HG03175 (cell line): ENCODE measurements at regions not wholly inside any gene's neighbourhood (a gene's known extent, or its start where the extent isn't known, plus 50 kb on each side); places are given as distances from the start of the nearest gene placed in this dataset.
"Not testable (repeated sequence)": the region's sequence is repeated elsewhere in the genome, so short reads cannot be mapped to it uniquely, and the experiment has no call there.

Experiments used
- ATAC-seq: cut with Tn5 transposase; IDR thresholded peaks from one replicate; pipeline ENCODE4 v1.9.1; 2021; ENCODE audit warnings: mild to moderate bottlenecking, moderate library complexity; ENCODE audit not compliant: unreplicated experiment

DNA sequence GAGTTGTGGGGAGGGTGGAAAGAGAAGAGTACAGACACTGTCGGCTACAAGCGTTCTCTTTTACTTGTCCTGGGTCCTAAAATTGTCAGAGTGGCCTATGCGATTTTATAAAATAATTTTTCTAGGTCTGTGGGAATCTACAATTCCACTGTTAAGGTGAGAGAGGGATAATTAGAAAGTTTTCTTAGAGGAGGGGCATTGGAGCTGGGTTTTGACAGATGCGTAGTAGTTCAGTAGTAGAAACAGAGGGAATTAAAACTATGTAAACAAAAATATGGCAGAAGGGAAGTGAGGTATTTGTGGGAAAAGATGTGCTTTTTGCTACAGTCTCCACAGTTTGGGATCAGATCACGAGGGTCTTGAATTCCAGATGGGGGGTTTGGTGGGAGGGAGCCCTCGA is 129.1 kb upstream of the SHB start:
- no peak for ATAC-seq

DNA sequence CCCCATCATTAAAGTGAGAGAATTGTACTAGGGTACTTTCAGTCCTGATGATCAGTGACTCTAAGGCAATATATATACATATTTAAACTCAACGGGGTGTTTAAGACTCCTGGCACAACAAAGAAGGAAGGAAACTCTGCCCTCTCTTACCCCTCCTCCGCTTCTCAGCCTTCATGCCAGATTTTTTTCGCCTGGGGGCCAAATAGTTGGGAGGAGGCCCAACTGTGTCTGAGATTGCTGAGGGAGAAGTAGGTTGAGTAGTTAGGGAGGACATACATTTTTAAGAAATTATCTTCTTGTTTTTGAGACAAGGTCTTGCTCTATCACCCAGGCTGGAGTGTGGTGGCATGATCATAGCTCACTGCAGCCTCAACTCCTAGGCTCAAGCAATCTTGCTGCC is 127.7 kb upstream of the SHB start:
- no peak for ATAC-seq

DNA sequence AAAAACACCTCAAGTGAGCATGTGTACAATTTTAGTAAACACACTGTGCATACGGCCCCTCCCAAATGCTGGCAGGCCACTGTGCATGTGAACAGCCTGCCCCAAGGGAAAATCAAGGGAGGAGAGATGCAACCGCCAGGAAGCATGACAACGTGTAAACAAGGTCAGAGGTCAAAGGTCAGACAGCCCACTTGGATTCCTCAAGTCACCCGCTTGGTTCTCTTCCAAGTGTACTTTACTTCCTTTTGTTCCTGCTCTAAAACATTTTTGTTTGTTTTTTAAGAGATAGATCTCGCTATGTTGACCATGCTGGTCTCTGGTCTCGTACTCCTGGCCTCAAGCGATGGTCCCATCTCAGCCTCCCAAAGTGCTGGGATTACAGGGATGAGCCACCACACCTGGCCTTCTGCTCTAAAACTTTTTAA is 126.7 kb upstream of the SHB start:
- ATAC-seq: no peak

DNA sequence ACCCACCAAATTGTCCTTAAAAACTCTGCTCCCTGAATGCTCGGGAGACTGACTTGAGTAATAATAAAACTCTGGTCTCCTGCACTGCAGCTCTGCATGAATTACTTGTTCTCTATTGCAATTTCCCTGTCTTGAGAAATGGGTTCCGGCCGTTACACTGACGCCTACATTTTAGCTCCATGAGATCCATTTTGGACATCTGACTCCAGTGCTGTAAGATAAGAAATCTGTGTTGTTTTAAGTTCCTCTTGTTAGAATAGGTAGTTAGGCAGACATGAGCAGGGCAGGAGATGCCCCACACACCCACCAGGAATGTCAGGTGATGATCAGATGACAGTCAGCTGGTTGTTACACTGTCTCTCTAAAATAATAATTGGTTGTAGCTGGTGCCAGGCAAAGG is 125.8 kb upstream of the SHB start:
- no peak for ATAC-seq

DNA sequence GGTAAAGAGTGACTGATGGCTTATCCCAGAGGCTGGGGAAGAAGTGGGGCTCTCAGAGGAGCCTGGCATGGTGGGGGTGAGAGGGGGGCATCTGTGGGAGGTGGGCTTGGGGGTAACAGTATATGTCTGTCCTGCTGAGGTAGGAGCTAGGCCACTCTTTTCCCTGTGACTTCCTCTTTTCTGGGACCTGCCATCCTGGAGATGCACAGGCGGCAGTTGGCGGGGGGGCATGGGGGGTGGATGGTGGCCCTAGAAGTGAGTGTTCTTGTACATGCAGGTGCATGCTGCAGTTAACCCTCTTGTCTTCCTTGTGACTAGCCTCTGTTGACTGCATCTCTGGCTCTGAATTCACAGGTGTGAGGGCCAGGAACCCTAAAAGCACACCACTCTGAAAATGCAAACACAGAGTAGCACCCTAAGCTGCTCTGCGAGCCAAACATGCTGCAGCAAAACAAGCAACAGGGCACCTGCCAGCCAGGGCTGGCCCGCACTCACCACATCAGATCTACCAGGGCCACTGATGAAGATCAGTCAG is 123.8 kb upstream of the SHB start:
- ATAC-seq: no peak

DNA sequence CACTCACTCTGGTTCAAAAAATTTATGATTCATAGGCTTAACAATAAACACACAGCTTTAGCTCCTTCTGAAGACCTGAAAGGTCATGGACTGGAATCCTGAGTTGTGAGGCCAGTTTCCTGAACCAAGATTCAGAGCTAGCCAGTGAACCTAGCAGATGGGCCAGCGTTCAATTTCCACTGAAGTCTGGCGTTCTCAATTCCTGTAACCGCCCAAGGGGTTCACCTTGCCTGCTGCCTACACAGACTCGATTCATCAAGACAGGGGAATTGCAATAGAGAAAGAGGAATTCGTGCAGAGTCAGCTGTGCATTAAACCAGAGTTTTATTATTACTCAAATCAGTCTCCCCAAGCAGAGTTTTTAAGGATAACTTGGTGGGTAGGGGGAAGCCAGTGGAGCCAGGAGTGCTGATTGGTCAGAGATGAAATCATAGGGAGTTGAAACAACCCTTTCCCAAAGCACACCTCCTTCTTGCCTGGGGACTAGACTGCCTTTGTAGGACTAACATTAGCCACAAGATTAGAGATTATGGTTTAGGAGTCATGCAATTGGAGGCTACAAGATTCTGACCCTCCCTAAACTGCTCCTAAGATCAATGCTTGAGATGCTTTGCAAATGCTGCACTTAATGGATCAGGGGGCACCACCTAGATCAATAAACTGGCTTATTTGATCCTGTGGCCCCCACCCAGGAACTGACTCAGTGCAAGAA is 117.5 kb upstream of the SHB start:
- ATAC-seq: no peak

DNA sequence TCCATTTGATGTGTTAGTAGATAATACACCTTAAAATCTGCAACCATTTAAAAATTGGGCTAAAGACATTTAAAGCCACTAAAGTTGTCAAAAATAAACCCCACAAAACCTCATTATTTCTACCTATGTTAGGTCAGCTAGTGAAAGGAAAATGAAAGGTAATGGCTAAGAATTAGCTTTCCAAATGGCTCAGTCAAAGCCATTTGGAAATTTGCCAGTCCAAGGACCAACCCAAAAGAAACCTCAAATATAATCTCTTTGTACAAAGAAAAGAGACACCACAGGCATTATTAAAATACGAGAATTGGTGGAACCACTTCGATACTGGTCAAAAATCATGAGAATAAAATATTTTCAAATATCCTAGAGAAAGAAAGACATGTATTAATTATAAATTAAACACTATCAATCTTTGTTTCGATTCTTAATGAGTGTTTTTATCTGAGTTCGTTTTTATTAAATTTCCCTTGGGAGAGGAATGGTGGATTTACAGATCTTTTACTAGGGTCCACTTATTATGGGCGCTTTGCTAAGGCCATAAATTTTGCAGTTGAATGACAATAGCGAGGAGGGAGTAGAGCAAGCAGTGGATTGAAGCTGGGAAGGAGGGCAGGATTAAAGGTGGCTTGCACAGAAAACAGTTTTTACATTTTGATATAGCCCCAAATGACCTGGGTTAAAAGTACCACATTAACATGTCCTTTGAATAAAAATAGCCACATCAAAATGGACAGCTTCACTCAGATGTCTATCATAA is 116.8 kb upstream of the SHB start:
- no peak for ATAC-seq

DNA sequence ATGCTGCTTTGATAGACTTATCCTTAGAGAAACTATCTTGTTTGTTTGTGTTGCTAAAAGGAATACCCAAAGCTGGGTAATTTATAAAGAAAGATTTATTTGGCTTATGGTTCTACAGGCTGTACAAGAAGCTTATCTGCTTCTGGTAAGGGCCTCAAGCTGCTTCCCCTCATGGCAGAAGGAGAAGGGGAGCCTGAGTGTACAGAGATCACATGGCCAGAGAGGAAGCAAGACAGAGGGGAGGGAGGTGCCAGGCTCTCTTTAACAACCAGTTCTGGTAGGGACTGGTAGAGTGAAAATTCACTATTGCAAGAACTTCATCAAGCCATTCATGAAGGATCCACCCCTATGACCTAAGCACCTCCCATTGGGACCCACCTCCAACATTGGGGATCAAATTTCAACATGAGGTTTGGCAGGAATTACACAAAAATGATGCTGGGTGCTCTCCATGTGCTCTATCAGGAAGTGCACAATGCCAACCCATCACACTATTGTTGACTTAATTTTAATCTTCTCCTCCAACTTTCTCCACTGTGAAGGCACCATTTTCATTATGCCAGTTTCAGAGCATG is 115.1 kb upstream of the SHB start:
- no peak for ATAC-seq

DNA sequence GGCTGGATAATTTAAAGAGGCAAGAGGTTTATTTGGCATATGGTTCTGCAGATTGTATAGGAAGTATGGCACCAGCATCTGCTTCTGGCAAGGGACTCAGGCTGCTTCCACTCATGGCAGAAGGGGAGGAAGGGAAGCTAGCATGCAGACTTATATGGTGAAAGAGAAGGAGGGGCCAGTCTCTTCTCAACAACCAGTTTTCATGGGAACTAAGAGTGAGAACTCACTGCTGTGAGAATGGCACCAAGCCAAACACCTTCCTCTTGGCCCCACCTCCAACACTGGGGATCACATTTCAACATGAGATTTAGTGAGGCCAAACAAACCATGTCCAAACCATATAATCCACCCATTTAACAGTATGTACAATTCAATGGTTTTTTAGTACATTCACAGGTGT is 113.3 kb upstream of the SHB start:
- no peak for ATAC-seq

DNA sequence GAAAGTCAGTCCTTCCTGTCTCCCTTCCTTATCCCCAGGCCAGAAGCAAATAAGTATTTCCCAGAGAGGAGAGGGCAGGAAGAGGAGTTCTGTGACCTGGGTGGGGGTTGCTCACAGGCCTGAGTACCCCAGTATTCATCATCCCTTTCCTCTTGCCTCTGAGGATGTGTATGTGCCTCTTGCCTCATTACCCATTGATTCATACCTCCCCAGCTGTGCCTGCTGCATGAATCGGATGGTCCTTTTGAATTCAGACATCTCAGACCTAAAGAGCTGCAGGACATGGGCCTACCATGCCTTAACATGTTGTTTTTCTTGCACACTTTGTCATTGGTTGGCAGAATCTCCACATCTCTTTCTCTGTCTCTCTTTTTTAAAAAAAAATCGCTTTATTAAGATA is 112.8 kb upstream of the SHB start:
- no peak for ATAC-seq

DNA sequence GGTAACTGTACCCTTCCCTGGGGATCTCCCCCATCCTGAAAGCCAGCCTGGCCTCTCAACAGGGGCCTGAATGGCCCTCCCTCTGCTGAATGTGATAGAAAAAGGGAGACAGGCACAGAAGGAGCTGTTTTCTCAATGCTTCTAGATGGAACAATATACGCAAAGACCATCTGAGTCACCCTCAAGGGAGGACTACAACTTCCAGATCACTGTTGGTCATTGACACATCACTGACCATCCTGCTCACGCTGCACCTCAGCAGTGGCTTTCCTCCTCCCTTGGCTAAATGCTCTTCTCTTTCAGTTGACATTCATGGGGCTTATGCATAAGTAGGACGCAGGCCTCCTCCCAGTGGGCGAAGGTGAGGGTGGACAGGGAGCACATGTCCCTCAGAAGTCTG is 112.2 kb upstream of the SHB start:
- no peak for ATAC-seq

DNA sequence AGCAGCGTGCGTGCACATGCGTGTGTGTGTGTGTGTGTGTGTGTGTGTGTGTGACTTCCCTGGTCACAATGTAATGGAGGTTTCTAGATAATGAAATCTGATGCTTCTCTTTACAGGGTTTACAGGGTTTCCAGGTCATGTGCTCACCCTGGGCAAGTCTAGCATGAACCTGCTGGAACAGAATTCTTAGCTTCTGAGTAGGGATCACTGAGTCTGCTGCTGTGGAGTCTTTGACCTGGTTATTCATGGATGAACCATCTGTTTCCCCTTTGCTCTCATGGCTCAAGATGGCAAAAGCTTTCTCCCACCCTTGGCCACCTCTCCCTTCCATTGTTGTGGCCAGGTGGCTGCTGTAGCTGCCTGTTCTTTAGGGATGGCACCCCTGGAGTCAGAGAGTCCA is 111.6 kb upstream of the SHB start:
- no peak for ATAC-seq

DNA sequence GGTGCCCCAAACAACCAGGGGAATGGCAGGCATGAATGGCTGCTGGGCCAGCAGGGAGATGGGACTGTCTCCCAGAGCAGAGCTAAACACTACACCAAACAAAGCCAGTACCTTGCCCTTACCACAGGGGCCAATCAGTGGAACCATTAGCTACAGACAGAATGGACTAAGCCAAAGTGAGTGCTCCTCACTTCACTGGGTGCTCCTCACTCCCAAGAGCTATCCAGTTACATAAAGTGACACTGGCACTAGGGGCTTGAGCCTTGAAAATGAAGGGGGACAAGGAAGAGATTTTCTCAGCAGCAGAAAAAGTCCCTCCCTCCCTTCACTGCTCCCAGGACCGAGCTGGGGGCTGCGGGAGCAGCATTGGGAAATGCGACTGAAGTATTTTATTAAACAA is 110.9 kb upstream of the SHB start:
- ATAC-seq: no peak

DNA sequence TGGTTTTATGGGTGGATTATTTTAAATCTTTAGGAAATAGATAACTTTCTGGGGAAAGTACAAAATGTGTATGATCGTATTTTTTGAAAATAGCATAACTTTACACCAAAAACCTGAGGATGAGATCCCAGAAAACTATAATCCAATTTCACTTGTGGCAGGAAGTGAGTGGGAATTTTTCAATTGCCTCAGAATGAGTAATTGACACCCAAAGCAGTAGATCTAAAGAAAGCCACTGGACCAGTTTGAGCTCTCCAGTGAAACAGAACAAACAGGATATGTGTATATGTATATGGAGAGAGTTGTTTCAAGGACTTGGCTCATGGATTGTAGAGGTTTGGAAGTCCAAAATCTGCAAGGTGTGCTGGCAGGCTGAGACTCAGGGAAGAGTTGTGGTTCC is 109.2 kb upstream of the SHB start:
- ATAC-seq: no peak

DNA sequence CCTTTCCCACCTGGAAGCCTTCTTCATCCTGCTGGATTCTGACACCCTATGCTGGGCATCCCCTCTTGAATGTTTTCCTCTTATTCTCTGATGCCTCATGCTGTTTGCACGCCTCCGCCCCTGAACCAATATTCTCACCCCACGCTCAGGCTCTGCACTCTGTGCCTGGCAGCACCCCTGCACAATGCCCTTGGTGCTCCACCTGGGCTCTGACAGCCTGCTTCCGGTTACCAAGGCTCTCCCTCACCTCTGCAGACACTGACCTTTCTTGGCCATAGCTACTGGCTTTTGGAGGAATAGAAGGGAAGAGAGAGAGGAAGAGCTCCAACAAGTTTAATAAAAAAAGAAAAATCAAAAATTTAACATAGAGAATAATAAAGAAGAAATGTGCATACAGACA is 108.7 kb upstream of the SHB start:
- no peak for ATAC-seq

DNA sequence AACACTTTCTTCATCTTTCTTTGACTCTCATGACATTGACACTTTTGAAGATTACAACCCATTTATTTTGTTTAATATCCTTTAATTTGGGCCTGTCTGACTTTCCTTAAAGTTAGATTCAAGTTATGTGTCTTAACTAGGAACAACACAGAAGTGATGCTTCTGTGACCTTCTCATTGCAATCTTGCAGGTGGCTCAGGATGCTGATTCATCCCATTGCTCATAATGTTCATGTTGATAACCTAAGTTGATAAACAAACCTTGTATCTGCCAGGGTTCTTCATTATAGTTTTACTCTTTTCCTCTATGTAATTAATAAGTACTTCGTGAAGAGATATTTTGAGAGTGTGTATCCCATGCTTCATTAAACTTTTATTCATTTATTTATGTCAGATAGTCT is 107.2 kb upstream of the SHB start:
- ATAC-seq: no peak

DNA sequence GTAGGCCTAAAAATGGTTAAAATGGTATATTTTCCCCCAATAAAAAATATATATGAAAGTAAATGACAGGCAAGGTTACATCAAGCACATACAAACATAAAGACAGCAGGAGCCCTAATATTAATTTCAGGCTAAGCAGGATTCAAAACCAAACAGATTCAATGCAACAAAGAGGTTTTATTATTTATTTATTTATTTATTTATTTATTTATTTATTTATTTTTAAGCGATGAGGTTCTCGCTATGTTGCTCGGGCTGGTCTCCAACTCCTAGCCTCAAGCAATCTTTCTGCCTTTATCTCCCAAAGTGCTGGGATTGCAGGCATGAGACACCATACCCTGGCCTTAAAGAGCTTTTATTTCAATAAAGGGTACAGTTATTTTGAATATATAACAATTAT is 106.4 kb upstream of the SHB start:
- no peak for ATAC-seq

DNA sequence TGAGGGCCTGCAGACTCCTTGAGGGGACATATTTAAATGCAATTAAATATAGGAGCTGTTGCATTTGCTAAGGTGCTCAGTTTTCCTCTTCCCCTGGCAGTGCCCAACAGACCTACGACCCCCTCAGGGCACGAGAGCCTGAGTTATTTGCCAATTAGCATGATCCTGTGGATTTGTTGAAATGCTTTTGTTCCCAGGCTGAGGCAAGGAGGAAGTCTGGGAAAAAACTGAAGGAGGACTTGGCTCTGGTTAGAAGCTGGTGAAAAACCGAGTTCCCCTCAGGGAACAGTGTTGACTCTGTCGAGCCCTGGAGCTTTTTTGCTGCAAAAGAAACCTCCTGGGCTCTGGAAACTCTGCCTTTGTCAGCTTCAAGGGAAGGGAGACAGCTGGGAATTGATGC is 103.6 kb upstream of the SHB start:
- no peak for ATAC-seq

DNA sequence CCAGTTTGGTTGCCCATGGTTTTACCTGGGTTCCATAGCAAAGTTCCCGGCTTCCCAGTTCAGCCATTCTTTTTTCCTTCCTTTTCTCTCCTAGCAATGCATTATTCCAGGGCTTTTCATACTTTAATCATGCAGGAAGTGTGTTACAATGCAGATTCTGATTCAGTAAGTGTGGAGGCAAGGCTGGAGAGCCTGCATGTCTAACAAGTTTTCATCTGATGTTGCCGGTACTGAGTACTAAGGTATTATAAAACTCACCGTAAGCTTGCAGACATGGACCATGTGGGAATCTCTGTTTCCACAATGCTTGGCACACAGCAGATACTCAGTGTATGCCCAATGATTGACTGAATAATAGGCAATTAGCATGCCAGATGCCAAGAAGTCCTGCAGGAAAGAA is 102.9 kb upstream of the SHB start:
- no peak for ATAC-seq

DNA sequence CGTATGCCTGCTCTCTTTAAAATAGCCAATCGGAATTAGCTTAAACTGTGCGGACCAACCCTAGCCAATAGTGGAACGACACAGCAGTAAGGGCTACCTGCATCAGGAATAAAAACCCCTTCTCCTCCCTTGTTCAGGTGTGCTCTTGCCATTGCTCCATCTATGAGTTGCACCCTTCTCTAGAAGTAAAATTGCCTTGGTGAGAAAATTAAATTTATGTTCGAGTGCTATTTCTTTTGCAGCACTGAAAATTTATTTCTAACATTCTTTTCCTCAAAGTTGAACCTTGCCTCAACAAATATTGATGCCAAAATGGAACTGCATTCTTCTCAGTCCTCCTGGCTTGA is 102.5 kb upstream of the SHB start:
- ATAC-seq: no peak

DNA sequence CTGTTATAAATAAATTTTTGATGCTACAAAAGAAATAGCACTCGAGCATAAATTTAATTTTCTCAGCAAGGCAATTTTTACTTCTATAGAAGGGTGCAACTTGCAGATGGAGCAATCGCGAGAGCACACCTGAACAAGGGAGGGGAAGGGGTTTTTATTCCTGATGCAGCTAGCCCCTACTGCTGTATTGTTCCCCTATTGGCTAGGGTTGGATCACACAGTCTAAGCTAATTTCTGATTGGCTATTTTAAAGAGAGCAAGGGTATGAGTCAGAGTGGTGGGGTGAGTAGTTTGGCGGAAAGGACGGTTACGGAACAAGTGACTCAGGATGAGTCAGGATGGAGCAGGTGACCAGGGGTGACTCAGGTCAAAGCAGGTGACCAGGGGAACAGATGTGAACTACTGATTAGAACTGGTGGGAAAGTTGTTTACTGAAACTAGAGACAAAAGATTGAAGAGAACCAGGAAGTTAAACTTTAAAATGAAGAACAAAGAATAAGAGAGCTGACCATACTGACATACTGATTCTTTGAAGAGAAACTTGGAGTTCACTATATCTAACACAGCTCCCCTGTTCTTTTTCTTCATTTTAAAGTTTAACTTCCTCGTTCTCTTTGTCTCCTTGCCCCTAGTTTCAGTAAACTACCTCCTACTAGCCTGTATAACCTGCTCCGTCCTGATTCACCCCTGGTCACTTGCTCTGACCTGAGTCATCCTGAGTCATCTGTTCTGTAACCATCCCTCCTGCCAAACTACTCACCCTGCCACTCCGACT is 101.9 kb upstream of the SHB start:
- ATAC-seq: not testable (repeated sequence)
